Natural killer cell (primary cell): ENCODE measurements at regions not wholly inside any gene's neighbourhood (a gene's known extent, or its start where the extent isn't known, plus 50 kb on each side); places are given as distances from the start of the nearest gene placed in this dataset.

ENCODE experiments used
- ATAC-seq, 3 donors: fragments of 150-1000 bp in 2 of 3; fragments of 200-7000 bp in 1 of 3; cut with Tn5 transposase; 1 replicate in 1 of 3; 2 replicates in 2 of 3; pipeline ENCODE4 v1.10.0; 2021; ENCODE audit warnings: mild to moderate bottlenecking in 2 of 3, moderate library complexity in 2 of 3
- DNase-seq, 2 donors: peaks; one replicate each; pipeline versions ENCODE4 v3.0.0 to v3.0.0-alpha.2; 2013 to 2021; ENCODE audit warnings: mixed read lengths in 1 of 2
- H3K27ac ChIP-seq: one replicate; pipeline ENCODE4 v1.5.1; 2013; ENCODE audit warnings: mild to moderate bottlenecking, low read length
- H3K27me3 ChIP-seq: one replicate; pipeline ENCODE4 v1.6.1; 2013; ENCODE audit warnings: low read length; ENCODE audit not compliant: control insufficient read depth, insufficient read depth
- H3K36me3 ChIP-seq: one replicate; pipeline ENCODE4 v1.6.1; 2013; ENCODE audit warnings: low read length; ENCODE audit not compliant: control insufficient read depth, insufficient read depth
- H3K4me1 ChIP-seq: one replicate; pipeline ENCODE4 v1.6.1; 2013; ENCODE audit warnings: low read length; ENCODE audit not compliant: control insufficient read depth, insufficient read depth
- H3K4me3 ChIP-seq: one replicate; pipeline ENCODE4 v1.5.1; 2013; ENCODE audit warnings: low read length
- H3K9me3 ChIP-seq: one replicate; pipeline ENCODE4 v1.6.1; 2013; ENCODE audit warnings: low read length; ENCODE audit not compliant: control insufficient read depth, insufficient read depth
- H3K27ac Mint-ChIP-seq, 2 donors: one replicate each; pipeline ENCODE4 v1.8.0; 2022; ENCODE audit warnings: mild to moderate bottlenecking in 2 of 2, mixed read lengths in 2 of 2, moderate library complexity in 1 of 2
- H3K27me3 Mint-ChIP-seq, 2 donors: one replicate each; pipeline ENCODE4 v1.8.0; 2022; ENCODE audit warnings: low read depth in 2 of 2, mixed read lengths in 2 of 2
- H3K36me3 Mint-ChIP-seq: one replicate; pipeline ENCODE4 v1.8.0; 2022; ENCODE audit warnings: mixed read lengths
- H3K4me1 Mint-ChIP-seq, 2 donors: one replicate each; pipeline ENCODE4 v1.8.0; 2022; ENCODE audit warnings: mixed read lengths in 2 of 2
- H3K4me3 Mint-ChIP-seq: one replicate; pipeline ENCODE4 v1.8.0; 2022; ENCODE audit warnings: mild to moderate bottlenecking, moderate library complexity, mixed read lengths
- H3K9me3 Mint-ChIP-seq, 2 donors: one replicate each; pipeline ENCODE4 v1.8.0; 2022; ENCODE audit warnings: mixed read lengths in 2 of 2
- CTCF ChIP-seq: fragments of 200-600 bp; IDR thresholded peaks from one replicate; pipeline ENCODE4 v1.8.0; 2022; ENCODE audit warnings: antibody characterized with exemption
- WGBS: methylation state at CpG from one replicate; pipeline ENCODE4 v1.1.7; 2013; ENCODE audit warnings: missing lambda C conversion rate; ENCODE audit not compliant: insufficient coverage; 5-methylcytosine and 5-hydroxymethylcytosine counted together
- intact Hi-C: fragments of 100-400 bp; cut with micrococcal nuclease; formaldehyde crosslinking; loops from one replicate; pipeline ENCODE4 v1.14.2; 2022

GRCh38 chr18:42537291-42537690 is 578.2 kb downstream of the RIT2 start:
- no peaks in the 10 kb centered on the region for H3K36me3 ChIP-seq
- Mint-ChIP-seq H3K27me3 (no peaks in the 10 kb centered on the region), H3K4me1 (no peaks in the 10 kb centered on the region), H3K27ac (no peak overlapping the region), H3K4me3 (no peak overlapping the region), H3K36me3 (no peaks in the 10 kb centered on the region), H3K9me3 (peaks cover 0 to 3% of the 10 kb centered on the region in 2 donors)
- intact Hi-C loops, result no loop called here
- no peak for TF ChIP-seq CTCF
- H3K4me1 ChIP-seq, result no peaks in the 10 kb centered on the region
- H3K27me3 ChIP-seq, result no peaks in the 10 kb centered on the region
- no peaks in the 10 kb centered on the region for H3K9me3 ChIP-seq
- ATAC-seq, result no peak
- WGBS, result no CpG with 5 or more reads among the region's 2 CpGs
- no peak overlapping the region for H3K4me3 ChIP-seq
- DNase-seq, result no peak
- H3K27ac ChIP-seq, result no peak overlapping the region

- ATAC-seq, result no peak
- no peaks in the 10 kb centered on the region for H3K27me3 Mint-ChIP-seq
- H3K9me3 Mint-ChIP-seq, result peaks cover 2 to 7% of the 10 kb centered on the region in 2 donors
- H3K4me3 ChIP-seq, result no peak overlapping the region
- H3K4me3 Mint-ChIP-seq, result no peak overlapping the region
- H3K27me3 ChIP-seq, result no peaks in the 10 kb centered on the region
- no peak overlapping the region for H3K27ac ChIP-seq
- no CpG with 5 or more reads among the region's 1 CpG for WGBS
- no peak for TF ChIP-seq CTCF
- H3K4me1 Mint-ChIP-seq, result no peaks in the 10 kb centered on the region
- intact Hi-C loops, result no loop called here
- H3K27ac Mint-ChIP-seq, result no peak overlapping the region
- no peaks in the 10 kb centered on the region for H3K36me3 ChIP-seq
- H3K36me3 Mint-ChIP-seq, result no peaks in the 10 kb centered on the region
- H3K4me1 ChIP-seq, result no peaks in the 10 kb centered on the region
- no peak for DNase-seq
- no peaks in the 10 kb centered on the region for H3K9me3 ChIP-seq
These were observed 570.6 kb downstream of the RIT2 start for GRCh38 chr18:42544901-42545300.

GRCh38 chr18:42545825-42546224 is 569.7 kb downstream of the RIT2 start:
- intact Hi-C loops, result no loop called here
- WGBS, result 69% methylated on average over 4 of the region's 5 CpGs
- H3K27ac ChIP-seq, result no peak overlapping the region
- ATAC-seq (no peak), DNase-seq (no peak)
- H3K9me3 Mint-ChIP-seq, result peaks cover 4 to 7% of the 10 kb centered on the region in 2 donors
- no peak overlapping the region for H3K4me3 Mint-ChIP-seq
- H3K27me3 Mint-ChIP-seq, result no peaks in the 10 kb centered on the region
- H3K36me3 Mint-ChIP-seq, result no peaks in the 10 kb centered on the region
- H3K36me3 ChIP-seq, result no peaks in the 10 kb centered on the region
- H3K4me3 ChIP-seq, result no peak overlapping the region
- H3K27me3 ChIP-seq, result no peaks in the 10 kb centered on the region
- no peak for TF ChIP-seq CTCF
- no peak overlapping the region for H3K27ac Mint-ChIP-seq
- H3K9me3 ChIP-seq, result no peaks in the 10 kb centered on the region
- no peaks in the 10 kb centered on the region for H3K4me1 Mint-ChIP-seq
- no peaks in the 10 kb centered on the region for H3K4me1 ChIP-seq

GRCh38 chr18:42548493-42548892 is 567.0 kb downstream of the RIT2 start:
- H3K27me3 Mint-ChIP-seq, result no peaks in the 10 kb centered on the region
- Histone ChIP-seq H3K27ac (no peak overlapping the region), H3K4me3 (no peak overlapping the region), H3K9me3 (no peaks in the 10 kb centered on the region), H3K36me3 (no peaks in the 10 kb centered on the region), H3K4me1 (no peaks in the 10 kb centered on the region), H3K27me3 (no peaks in the 10 kb centered on the region)
- WGBS, result 65% methylated on average over 1 of the region's 1 CpG
- H3K9me3 Mint-ChIP-seq, result peaks cover 11 to 13% of the 10 kb centered on the region in 2 donors
- TF ChIP-seq CTCF, result no peak
- no peak overlapping the region for H3K27ac Mint-ChIP-seq
- intact Hi-C loops, result no loop called here
- ATAC-seq (no peak), DNase-seq (no peak)
- H3K36me3 Mint-ChIP-seq, result no peaks in the 10 kb centered on the region
- H3K4me1 Mint-ChIP-seq, result no peaks in the 10 kb centered on the region
- H3K4me3 Mint-ChIP-seq, result no peak overlapping the region
